ENCODE measurements at regions not wholly inside any gene's neighbourhood (a gene's known extent, or its start where the extent isn't known, plus 50 kb on each side); places are given as distances from the start of the nearest gene placed in this dataset.

GRCh38 chr14:99050309-99050708 lies 221.7 kb downstream of the BCL11B start:
- H3K27me3 ChIP-seq (ENCODE audit: control insufficient read depth, insufficient read depth, low read length): no peaks in the 10 kb centered on the region
- no peaks in the 10 kb centered on the region for H3K36me3 ChIP-seq (ENCODE audit: control insufficient read depth, insufficient read depth, low read length)
- no peak for TF ChIP-seq CTCF (IDR thresholded peaks at IDR 0.05)
- H3K9me3 ChIP-seq (ENCODE audit: control insufficient read depth, low read length): no peaks in the 10 kb centered on the region
- H3K79me2 ChIP-seq: no peaks in the 10 kb centered on the region
- H2AFZ ChIP-seq: no peak overlapping the region
- no peak overlapping the region for H3K27ac ChIP-seq
- H3K4me3 ChIP-seq (ENCODE audit: low read depth, low read length): no peak overlapping the region
- H3K4me1 ChIP-seq: no peaks in the 10 kb centered on the region
- no peak overlapping the region for H3K9ac ChIP-seq
- H3K4me2 ChIP-seq (ENCODE audit: low read length): no peak overlapping the region

DNA sequence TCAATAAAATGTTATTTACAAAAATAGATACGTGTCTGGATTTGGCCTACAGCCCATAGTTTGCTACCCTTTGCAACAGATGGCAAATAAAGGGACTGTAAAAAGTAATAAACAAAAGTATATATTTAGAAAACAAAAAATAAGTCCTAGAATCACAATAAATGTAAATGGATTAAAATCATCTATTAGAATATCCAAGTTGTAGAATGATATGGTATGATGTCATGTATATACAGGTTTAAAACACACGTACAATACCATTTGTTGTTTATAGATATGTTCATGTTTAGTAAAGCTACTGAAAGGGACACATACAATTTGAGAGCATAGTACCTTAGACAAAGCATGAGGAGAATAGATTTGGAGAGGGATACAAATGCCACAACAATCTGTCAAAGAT lies 219.5 kb downstream of the BCL11B start:
- no peak overlapping the region for H3K4me2 ChIP-seq (ENCODE audit: low read length)
- H3K27ac ChIP-seq: no peak overlapping the region
- TF ChIP-seq CTCF (IDR thresholded peaks at IDR 0.05): no peak
- no peak overlapping the region for H3K4me3 ChIP-seq (ENCODE audit: low read depth, low read length)
- no peak overlapping the region for H3K9ac ChIP-seq
- H3K27me3 ChIP-seq (ENCODE audit: control insufficient read depth, insufficient read depth, low read length): no peaks in the 10 kb centered on the region
- H3K79me2 ChIP-seq: no peaks in the 10 kb centered on the region
- H3K36me3 ChIP-seq (ENCODE audit: control insufficient read depth, insufficient read depth, low read length): no peaks in the 10 kb centered on the region
- no peak overlapping the region for H2AFZ ChIP-seq
- H3K4me1 ChIP-seq: no peaks in the 10 kb centered on the region
- no peaks in the 10 kb centered on the region for H3K9me3 ChIP-seq (ENCODE audit: control insufficient read depth, low read length)

DNA sequence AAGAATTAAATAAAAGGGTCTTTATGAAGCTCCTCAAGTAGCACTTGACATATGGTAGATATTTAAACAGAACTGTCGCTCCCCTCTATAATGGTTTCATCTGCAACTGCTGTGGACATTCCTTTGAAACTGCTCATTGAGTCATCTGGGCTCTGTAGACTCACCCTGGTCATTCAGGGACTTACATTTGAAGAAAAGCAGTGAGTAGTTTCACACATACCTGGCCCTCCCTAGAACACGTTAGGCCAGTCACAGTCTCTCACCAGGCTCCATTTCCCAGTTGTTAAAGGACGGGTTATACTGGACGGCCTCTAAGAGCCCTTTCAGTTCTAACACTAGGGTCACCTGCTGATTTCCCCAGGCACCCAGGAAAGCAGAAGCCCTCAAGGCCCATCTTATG lies 217.0 kb downstream of the BCL11B start:
- no peaks in the 10 kb centered on the region for H3K27me3 ChIP-seq (ENCODE audit: control insufficient read depth, insufficient read depth, low read length)
- no peak for TF ChIP-seq CTCF (IDR thresholded peaks at IDR 0.05)
- no peak overlapping the region for H3K9ac ChIP-seq
- H3K27ac ChIP-seq: no peak overlapping the region
- no peak overlapping the region for H3K4me2 ChIP-seq (ENCODE audit: low read length)
- H3K36me3 ChIP-seq (ENCODE audit: control insufficient read depth, insufficient read depth, low read length): no peaks in the 10 kb centered on the region
- H3K9me3 ChIP-seq (ENCODE audit: control insufficient read depth, low read length): no peaks in the 10 kb centered on the region
- no peaks in the 10 kb centered on the region for H3K4me1 ChIP-seq
- no peak overlapping the region for H2AFZ ChIP-seq
- no peak overlapping the region for H3K4me3 ChIP-seq (ENCODE audit: low read depth, low read length)
- no peaks in the 10 kb centered on the region for H3K79me2 ChIP-seq

DNA sequence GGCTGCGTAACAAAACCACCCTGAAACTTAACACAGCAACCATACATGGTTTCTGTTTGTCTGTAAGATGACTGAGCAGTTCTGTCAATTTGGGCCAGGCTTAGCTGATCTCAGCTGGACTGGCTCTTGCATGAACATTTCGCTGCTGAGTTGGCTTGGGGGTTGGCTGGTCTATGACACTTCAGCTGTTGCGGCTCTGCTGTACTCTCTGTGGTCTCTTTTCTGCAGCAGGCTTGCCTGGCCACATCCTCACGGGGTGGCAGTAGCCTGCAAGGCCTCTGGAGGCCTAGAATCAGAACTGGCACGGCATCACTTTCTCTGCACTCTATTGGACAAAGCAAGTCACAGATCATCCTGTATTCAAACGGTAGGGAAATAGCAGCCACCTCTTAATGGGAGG lies 216.2 kb downstream of the BCL11B start:
- Histone ChIP-seq H3K27me3 (ENCODE audit: control insufficient read depth, insufficient read depth, low read length) (no peaks in the 10 kb centered on the region), H3K79me2 (no peaks in the 10 kb centered on the region), H3K4me1 (no peaks in the 10 kb centered on the region), H3K36me3 (ENCODE audit: control insufficient read depth, insufficient read depth, low read length) (no peaks in the 10 kb centered on the region), H2AFZ (no peak overlapping the region), H3K4me2 (ENCODE audit: low read length) (no peak overlapping the region), H3K9me3 (ENCODE audit: control insufficient read depth, low read length) (no peaks in the 10 kb centered on the region), H3K9ac (no peak overlapping the region), H3K27ac (no peak overlapping the region), H3K4me3 (ENCODE audit: low read depth, low read length) (no peak overlapping the region)
- TF ChIP-seq CTCF (IDR thresholded peaks at IDR 0.05): no peak

DNA sequence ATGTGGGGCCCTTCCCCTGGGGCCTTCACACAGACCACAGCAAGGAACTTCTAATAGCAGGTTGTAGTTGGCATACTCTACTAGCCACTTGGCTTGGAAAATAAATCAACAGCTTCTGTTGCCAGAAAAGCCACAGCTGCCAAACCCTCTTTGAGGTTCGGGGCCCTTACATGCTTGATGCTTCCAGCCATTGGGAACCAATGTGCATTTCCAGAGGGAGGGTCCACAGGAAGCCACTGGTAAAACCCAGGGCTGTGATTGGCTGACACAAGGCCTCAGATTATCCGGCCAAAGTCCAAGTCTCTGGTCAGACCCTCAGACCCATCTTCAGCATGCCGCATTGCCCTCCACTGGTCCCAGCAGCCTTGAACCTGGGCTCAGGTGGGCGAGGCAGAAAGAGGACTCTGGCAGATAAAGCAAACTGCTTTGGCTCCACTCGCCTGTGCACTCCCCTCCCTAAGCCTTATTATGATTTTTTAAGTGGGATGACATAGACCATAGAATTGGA lies 214.4 kb downstream of the BCL11B start:
- H3K27ac ChIP-seq: no peak overlapping the region
- TF ChIP-seq CTCF (IDR thresholded peaks at IDR 0.05): no peak

More for the DNA sequence above, 214.4 kb downstream of the BCL11B start:
- Histone ChIP-seq H3K4me1 (no peaks in the 10 kb centered on the region), H3K9ac (no peak overlapping the region), H2AFZ (no peak overlapping the region), H3K4me3 (ENCODE audit: low read depth, low read length) (no peak overlapping the region), H3K27me3 (ENCODE audit: control insufficient read depth, insufficient read depth, low read length) (no peaks in the 10 kb centered on the region), H3K36me3 (ENCODE audit: control insufficient read depth, insufficient read depth, low read length) (no peaks in the 10 kb centered on the region), H3K9me3 (ENCODE audit: control insufficient read depth, low read length) (no peaks in the 10 kb centered on the region), H3K79me2 (no peaks in the 10 kb centered on the region), H3K4me2 (ENCODE audit: low read length) (no peak overlapping the region)
